ENCODE measurements at regions not wholly inside any gene's neighbourhood (a gene's known extent, or its start where the extent isn't known, plus 50 kb on each side); places are given as distances from the start of the nearest gene placed in this dataset.

GRCh38 chr5:32506201-32506661, 61.7 kb upstream of the ZFR start:
- H2AFZ ChIP-seq (ENCODE audit: low read length): no peak overlapping the region
- WGBS, 2 experiments (ENCODE audit: extremely low coverage in 1 of 2, insufficient coverage in 1 of 2, insufficient read length in 1 of 2, insufficient replicate concordance in 2 of 2, low coverage in 1 of 2, low lambda C conversion rate in 2 of 2, missing lambda C conversion rate in 1 of 2): 83% methylated on average over 3 of the region's 3 CpGs; no CpG with 5 or more reads in 1 of the 2 experiments
- FAIRE-seq: no peak

More at GRCh38 chr5:32506201-32506661, 61.7 kb upstream of the ZFR start:
- no peak overlapping the region for H2AK5ac ChIP-seq (ENCODE audit: low read depth, low read length)
- peaks cover 0 to 23% (median 12%) of the 10 kb centered on the region in 4 experiments; a peak in 4 of 7 replicates for H3K27me3 ChIP-seq (replicated peaks in 1 of 4; ENCODE audit: control insufficient read depth in 3 of 4, extremely low read depth in 1 of 4, insufficient read depth in 3 of 4, low read length in 3 of 4)
- no peak overlapping the region for H2BK5ac ChIP-seq (ENCODE audit: low read depth, low read length)
- H3K23ac ChIP-seq (ENCODE audit: insufficient read length): no peak overlapping the region
- H3K4me1 ChIP-seq (replicated peaks in 1 of 4; ENCODE audit: control insufficient read depth in 3 of 4, insufficient read depth in 4 of 4, low read length in 3 of 4): peaks cover 7 to 22% (median 13%) of the 10 kb centered on the region in 4 experiments
- H3K79me1 ChIP-seq (ENCODE audit: low read depth, low read length): no peaks in the 10 kb centered on the region
- H3K4me2 ChIP-seq (ENCODE audit: insufficient read depth in 1 of 2, low read depth in 2 of 2, low read length in 2 of 2): 0 out of 4 replicates have a peak overlapping the region, but pooled peaks of 1 of the 2 experiments have one; percentile 30
- no peaks in the 10 kb centered on the region for H4K20me1 ChIP-seq (replicated peaks in 1 of 2; ENCODE audit: control insufficient read depth in 1 of 2, insufficient read depth in 2 of 2, low read length in 2 of 2)
- no peaks in the 10 kb centered on the region for H3K23me2 ChIP-seq (ENCODE audit: low read depth, low read length)
- no peak overlapping the region for H4K8ac ChIP-seq (ENCODE audit: extremely low read depth, insufficient read depth, low read length)
- H3K9me3 ChIP-seq (ENCODE audit: insufficient read depth in 2 of 2, low read depth in 1 of 2, low read length in 1 of 2): no peaks in the 10 kb centered on the region
- no peak for TF ChIP-seq HDAC6 (IDR thresholded peaks at IDR 0.05; ENCODE audit: low read depth, low read length)
- TF ChIP-seq BRCA1 (IDR thresholded peaks at IDR 0.05; ENCODE audit: low read depth, low read length): no peak
- no peak for TF ChIP-seq POU5F1 (IDR thresholded peaks at IDR 0.05; ENCODE audit: low read depth, low read length)
- TF ChIP-seq CEBPB (IDR thresholded peaks at IDR 0.05; ENCODE audit: low read depth, low read length): no peak
- no peak for TF ChIP-seq SUZ12 (IDR thresholded peaks at IDR 0.05; ENCODE audit: low read length)
- no peak for TF ChIP-seq RNF2 (IDR thresholded peaks at IDR 0.05; ENCODE audit: borderline replicate concordance, low read depth, low read length, missing control alignments, poor library complexity, severe bottlenecking)
- no peak for TF ChIP-seq ASH2L (IDR thresholded peaks at IDR 0.05; ENCODE audit: low read length)
- TF ChIP-seq EGR1 (IDR thresholded peaks at IDR 0.05; ENCODE audit: borderline replicate concordance, low read depth, low read length): no peak
- no peak for TF ChIP-seq KDM4A (IDR thresholded peaks at IDR 0.05; ENCODE audit: low read depth, low read length, severe bottlenecking)
- TF ChIP-seq TCF12 (IDR thresholded peaks at IDR 0.05; ENCODE audit: low read depth, low read length): no peak
- CTCF ChIA-PET (ENCODE audit: partially characterized antibody): interaction anchor here (0.6 to 9.5 kb wide), 7 partner anchors 9 to 84 kb away, joined by 3 to 93 read pairs (median 5); no protein-coding TSS in a partner anchor
- H3K9ac ChIP-seq (replicated peaks in 1 of 4; ENCODE audit: extremely low read depth in 1 of 4, low read depth in 3 of 4, low read length in 3 of 4): no peak overlapping the region
- H2BK12ac ChIP-seq (ENCODE audit: low read depth, low read length): no peak overlapping the region
- H3K18ac ChIP-seq (ENCODE audit: extremely low read depth, low read length): no peak overlapping the region
- POLR2A ChIA-PET (ENCODE audit: partially characterized antibody): no interaction called here
- no peak overlapping the region for H4K91ac ChIP-seq (replicated peaks; ENCODE audit: insufficient read length, low read length)
- H3K79me2 ChIP-seq (ENCODE audit: control insufficient read depth in 1 of 2, insufficient read depth in 2 of 2, low read length in 2 of 2): no peaks in the 10 kb centered on the region
- no peaks in the 10 kb centered on the region for H3K36me3 ChIP-seq (ENCODE audit: control insufficient read depth in 2 of 4, insufficient read depth in 4 of 4, low read length in 3 of 4)
- H4K5ac ChIP-seq (ENCODE audit: insufficient read length, low read depth, low read length): no peak overlapping the region
- H3K4me3 ChIP-seq (ENCODE audit: extremely low read depth in 1 of 4, insufficient read depth in 2 of 4, low read depth in 3 of 4, low read length in 4 of 4): no peak overlapping the region
- no peak overlapping the region for H2BK20ac ChIP-seq (ENCODE audit: low read length)
- no peak overlapping the region for H2BK15ac ChIP-seq (ENCODE audit: low read length)
- H2BK120ac ChIP-seq (replicated peaks; ENCODE audit: low read depth, low read length): no peak overlapping the region
- no peak for DNase-seq (ENCODE audit: low read depth in 1 of 2, low spot score in 2 of 2)
- H3K4ac ChIP-seq (replicated peaks; ENCODE audit: insufficient read length, low read depth, low read length): no peak overlapping the region
- no peak overlapping the region for H3K14ac ChIP-seq (ENCODE audit: insufficient read length)
- H3K56ac ChIP-seq (replicated peaks; ENCODE audit: insufficient read length, low read depth, low read length): no peak overlapping the region
- no peak overlapping the region for H3K27ac ChIP-seq (ENCODE audit: low read depth, low read length)
